NCI-H82 (cell line): ENCODE measurements at regions not wholly inside any gene's neighbourhood (a gene's known extent, or its start where the extent isn't known, plus 50 kb on each side); places are given as distances from the start of the nearest gene placed in this dataset.
"Not testable (repeated sequence)": the region's sequence is repeated elsewhere in the genome, so short reads cannot be mapped to it uniquely, and the experiment has no call there.

Experiments used
- DNase-seq: peaks from one replicate; lab custom pipeline; 2025; lab: John Stamatoyannopoulos, UW

DNA sequence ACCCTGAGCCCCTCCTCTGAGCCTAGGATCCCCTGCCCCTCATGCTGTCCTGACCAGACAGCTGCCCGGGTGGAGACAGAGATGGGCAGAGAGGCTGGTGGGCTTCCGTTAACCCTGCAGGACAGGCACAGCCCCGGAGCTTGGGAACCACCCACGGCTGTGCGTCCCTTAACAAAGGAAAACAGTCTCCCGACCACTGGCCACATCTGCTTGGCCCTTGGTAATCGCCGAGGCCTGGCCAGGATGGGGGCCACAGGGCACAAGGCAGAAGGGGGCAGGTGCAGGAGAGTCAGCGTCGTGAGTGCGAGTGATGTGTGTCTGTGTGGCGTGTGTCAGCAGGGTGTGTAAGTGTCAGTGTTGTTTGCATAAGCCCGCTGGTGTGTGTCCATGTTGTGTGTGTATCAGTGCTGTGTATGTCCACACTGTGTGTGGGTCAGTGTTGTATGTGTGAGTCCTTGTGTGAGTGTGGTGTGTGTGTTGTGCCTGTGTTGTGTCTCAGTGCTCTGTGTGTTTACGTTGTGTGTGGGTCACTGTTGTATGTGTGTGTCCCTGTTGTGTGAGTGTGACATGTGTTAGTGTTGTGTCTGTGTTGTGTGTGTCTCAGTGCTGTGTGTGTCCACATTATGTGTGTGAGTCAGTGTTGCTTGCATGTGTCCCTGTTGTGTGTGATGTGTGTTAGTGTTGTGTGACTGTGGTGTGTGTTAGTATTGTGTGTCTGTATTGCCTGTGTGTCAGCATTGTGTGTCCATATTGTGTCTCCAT is 369.5 kb downstream of the BRD1 start:
- DNase-seq, result no peak

DNA sequence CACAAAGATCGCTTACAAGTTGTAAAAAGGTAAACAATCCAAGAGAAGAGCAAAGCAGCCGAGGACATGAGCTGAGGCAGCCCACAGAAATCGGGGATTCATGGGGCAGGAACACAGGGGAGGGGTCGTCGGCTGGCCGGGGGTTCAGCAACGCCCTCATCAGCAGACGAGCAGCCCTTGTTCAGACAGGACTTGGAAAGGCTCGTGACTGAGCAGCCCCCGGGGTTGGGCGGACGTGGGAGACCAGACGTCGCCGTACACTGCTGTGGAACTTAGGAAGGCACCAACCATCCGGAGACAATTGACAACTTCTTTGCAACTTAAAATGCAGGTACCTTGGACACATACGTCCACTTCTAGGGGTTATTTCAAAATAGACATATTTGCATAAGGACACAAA is 370.5 kb downstream of the BRD1 start:
- no peak for DNase-seq

DNA sequence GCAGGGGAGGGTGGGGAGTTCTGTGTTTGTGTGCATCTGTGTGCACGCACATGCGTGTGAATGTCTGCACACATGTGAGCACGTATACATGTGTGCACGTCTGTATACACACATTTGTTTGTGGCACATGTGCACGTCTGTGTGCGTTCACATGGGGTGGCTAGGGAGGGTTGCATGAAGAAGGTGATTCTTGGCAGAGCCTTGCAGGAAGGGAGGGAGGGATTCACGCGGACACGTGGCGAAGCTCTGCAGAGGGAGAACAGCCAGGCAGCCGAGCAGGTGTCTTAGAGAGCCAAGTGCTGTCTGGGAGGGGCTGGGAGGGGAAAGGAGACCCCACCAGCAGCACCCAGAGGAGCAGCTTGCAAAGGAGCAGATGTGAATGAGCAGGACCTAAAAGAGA is 372.1 kb downstream of the BRD1 start:
- DNase-seq, result no peak

DNA sequence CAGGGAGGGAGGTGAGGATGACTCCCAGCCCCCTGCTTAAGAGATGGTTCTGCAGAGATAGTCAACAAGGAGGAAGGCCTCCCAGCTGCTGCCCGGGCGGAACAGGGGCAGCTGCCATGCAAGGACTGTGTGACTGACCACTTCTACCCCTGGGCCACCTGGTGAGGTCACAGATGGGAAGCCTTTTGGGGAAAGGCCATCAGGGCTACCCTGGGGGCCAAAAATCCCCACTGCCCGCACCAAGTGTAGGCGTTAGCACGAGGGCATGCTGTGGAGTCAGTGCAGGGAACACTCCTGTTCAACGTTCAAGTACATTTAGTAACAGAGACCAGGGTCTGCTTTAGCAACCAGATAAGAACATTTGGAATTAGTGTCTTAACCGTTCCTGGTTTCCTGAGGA is 372.9 kb downstream of the BRD1 start:
- no peak for DNase-seq

DNA sequence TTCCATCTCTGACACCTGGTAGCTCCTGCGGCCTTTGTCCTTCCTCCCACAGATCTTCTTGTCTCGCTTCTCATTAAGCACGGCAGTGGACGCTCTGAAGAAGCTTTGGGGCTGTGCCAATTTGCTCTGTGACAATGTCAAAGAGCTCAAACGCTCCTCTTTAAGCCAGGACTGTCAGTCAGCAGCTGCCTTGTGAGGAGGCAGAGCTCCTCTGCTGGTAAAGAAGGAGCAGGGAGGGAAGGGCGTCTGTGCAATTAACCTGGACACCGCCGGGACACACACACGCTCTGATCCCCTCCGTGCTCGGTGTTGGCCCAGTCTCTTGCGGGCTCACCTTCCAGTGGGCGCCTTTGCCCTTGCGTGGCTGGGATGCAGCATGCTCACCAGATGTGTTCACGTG is 373.9 kb downstream of the BRD1 start:
- DNase-seq, result no peak

DNA sequence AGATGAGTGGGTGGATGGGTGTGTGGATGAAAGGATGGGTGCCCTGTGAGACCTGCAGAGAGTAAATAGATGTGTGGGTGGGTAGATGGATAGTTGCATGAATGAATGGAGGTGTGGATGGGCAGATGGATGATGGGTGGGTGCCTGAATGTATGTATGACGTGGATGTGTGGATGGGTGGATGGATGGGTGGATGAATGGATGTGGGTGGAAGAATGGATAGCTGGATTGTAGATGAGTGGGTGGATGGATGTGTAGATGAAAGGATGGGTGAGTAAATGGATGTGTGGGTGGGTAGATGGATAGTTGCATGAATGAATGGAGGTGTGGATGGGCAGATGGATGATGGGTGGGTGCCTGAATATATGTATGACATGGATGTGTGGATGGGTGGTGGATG is 374.7 kb downstream of the BRD1 start:
- DNase-seq, result not testable (repeated sequence)

DNA sequence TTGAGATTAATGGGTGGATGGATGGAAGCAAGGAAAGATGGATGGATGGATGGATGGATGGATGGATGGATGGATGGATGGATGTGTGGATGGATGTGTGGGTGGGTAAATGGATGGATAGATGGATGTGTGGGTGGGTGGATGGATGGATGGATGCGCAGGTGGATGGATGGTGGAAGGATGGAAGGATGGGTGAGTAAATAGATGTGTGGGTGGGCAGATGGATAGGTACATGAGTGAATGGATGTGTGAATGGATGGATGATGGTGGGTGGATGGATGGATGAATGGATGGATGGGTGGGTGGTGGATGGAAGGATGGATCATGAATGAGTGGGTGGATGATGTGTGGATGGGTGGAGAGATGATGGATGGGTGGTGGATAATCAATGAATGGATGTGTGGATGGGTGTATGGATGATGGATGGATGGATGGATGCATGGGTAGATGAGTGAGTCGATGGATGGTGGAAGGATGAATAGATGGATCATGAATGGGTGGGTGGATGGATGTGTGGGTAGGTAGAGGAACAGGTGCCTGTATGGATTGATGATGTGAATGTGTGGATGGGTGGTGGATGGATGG is 375.2 kb downstream of the BRD1 start:
- no peak for DNase-seq

DNA sequence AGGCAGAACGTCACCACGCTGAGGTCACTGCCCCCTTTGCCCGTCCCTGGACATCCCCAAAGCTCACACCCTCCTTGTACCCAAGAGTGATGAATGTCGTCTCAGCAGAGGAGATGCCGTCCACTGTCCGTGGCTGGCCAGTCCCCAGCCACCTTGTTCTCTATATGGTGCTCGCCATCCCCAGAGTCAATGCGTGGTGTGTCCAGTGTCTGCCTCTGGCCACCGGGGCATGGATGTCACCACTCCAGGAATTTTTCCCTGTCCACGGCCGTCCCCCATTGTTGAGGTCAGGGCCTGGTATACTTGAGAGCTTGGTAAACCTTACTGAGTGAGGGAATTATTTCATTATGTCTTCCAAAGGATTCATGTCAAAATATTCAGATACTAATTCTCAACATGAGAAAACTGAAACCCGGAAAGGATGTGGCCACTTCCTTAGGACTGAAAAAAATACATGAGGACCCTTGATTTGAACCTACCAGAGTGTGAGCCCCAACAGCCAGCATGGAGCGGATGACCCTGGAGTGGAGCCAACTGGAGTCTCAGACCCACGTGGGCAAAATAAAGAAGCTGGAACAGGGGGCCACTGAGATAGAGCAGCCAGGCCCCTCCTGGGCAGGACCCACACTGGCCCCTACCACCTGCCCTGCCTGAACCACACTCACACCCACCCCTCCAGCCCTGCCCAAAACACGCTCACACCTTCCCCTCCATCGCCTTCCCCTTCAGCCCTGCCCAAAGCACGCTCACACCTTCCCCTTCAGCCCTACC is 376.4 kb downstream of the BRD1 start:
- no peak for DNase-seq

DNA sequence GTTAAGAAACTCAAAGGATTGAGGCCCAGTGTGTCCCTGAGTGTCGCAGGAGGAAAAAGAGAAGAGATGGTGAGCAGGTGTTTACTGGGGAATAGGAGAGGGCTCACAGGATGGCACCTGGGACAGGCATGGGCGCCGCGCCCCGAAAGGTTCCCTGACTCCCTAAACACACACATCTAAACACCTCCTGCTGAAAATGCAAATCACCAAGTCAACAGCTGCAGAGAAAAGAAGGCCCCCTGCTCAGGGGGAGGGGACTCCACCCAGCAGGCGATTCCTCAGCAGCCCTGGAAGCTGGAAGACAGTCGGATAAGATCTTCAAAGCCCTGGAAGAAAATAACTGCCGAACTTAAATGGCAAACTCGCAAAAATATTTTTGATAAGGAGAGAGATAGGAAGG is 377.2 kb downstream of the BRD1 start:
- no peak for DNase-seq

DNA sequence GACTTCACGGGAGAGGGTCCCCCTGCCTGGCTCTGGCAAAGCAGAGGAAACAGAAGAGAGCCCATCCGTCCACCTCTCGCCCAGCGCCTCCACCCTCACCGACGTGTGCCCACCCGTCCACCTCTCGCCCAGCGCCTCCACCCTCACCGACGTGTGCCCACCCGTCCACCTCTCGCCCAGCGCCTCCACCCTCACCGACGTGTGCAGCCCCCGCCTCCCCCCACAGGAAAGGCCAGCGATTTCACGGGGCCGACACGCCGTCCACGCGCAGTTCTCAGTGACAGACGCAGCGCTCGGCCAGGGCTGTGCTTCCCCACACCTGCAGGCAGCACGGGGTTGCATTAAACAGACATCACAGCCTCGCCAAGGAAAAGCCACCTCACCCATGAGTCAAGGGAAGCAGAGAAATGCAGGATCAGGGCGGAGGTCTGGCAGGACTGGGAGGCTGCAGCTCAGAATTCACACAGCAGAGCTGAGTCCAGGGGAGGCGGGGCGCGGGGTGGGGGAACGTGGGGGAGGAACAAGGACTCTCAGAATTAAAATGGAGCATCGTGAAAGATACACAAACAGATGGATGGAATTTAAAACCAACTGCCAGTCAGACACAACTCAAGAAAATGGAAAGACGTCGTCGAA is 377.7 kb downstream of the BRD1 start:
- no peak for DNase-seq

DNA sequence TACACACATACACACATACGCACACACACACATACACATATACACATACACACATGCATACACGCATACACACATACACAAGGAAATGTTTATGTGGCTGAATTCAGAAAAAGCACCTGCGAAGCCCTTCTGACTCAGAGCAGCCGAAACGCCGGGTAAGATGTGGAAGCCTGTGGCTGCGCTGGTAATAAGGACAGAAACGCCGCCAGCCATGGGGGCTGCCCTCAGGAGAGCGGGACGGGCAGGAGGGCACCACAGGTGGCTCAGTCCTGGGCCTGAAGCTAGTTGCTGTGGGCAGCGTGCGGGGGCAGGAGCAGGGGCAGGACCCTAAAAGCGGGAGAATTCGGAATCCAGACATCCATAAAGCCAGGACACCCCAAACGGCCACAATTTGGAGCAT is 378.3 kb downstream of the BRD1 start:
- no peak for DNase-seq

DNA sequence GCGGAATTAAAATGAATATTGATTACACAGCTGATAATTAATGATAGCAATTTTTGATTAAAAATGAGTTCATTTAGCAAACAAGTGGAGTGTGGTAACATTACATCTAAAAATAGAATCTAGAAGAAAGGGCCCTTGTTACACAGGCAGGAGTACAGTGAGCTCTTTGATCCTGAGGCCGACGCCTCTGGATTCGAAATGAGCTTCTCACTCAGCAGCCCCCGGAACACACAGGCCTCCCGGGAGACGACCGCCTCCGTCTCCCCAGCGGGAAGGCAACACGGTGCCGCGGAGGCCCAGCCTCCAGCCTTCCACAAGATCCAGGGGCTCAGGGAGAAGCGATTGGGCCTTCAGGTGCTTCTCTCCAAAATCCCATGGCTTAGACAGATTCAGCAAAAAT is 379.1 kb downstream of the BRD1 start:
- DNase-seq, result no peak

DNA sequence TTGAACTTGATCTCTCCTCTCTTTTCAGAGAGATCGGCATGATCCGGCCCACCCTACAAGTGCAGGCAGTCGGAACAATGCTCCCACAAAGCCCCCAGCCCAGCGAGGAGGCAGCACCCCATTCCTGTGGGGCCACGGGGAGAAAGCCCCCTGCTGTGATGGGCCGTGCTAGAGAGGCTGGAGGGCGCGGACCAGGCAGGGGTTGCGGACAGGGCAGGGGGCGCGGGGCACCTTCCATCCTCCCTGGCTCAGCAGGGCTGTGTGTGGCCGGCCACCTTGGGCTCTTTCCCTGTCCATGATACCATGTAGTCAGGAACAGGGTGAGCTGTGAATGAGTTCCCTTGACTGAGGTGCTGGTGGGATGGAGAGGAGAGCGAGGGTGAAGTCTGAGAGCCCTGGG is 379.8 kb downstream of the BRD1 start:
- DNase-seq, result no peak

DNA sequence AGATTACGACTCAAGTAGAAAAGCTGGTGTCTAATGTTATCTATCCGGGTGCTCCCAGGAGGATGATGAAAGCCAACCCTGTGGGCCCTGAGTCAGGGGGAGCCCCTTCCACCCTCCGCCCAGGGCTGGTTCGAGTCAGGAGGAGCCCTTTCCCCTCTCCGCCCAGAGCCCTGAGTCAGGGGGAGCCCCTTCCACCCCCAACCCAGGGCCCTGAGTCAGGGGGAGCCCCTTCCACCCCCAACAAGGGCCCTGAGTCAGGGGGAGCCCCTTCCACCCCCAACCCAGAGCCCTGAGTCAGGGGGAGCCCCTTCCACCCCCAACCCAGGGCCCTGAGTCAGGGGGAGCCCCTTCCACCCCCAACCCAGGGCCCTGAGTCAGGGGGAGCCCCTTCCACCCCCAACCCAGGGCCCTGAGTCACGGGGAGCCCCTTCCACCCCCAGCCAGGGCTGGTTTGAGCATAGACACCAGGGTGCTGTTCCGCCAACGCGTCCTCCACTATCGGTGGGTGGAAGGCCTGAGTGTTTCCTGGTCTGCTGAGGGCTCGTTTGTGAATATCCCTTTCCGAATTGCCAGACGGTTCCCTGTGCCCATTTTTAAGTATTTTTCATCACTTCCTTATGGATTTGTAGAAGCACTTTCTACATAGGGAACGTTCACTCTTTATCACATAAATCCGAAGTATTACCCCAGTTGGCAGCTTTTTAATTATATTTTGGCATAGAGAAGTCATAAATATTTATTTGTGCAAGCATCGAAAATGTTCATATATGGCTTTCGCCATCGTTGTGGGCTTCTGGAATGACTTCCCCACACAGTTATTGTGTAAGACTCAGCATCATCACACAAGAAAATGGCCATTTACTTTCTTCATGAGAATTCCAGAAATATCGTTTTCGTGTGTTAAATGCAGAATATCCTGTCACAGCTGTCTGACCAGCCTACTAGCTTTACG is 380.6 kb downstream of the BRD1 start:
- no peak for DNase-seq

DNA sequence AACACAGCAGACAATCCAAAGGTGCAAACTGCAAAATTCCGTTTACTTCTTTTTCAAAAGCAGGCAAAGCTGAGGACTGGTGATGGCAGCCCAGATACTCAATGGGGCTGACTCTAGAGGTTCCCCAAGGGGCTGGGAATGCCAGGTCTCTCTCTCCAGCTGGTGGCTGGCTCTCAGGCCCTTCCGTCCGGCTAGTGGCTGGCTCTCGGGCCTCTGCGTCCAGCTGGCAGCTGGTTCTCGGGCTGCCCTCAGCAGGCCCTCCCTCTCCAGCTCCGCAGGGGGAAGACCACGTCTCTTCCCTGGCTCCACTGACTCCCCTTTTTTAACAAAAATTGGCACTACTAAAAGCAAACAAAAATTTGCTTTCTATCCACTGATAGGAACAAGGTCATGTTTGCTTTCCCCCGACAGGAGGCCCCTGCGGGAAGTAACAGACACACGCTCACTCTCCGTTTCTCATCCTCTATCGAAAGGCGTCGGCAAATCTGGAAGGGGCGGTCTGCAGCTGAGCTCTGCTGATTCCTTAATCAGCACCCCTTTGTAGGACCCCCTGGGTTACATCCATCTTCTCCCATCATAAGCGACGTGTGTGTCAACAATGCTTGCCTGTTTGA is 381.4 kb downstream of the BRD1 start:
- no peak for DNase-seq

DNA sequence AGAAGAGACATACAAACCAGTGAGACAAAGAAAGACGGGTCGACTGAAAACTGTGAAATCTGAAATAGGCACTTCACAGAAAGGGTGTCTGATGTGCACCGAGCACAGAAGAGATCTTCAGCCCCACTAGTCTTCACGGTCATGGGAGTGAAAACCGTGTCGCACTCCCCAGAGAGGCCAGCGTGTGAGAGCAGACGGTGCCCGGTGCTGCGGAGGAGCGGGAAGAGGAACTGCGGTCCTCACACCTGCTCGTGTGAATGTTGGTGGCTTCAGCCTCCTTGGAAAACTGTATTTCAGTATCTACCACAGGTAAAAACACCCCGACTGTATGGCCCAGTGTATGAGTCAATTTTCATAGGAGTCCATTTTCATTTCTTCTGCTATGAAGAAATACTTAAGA is 382.9 kb downstream of the BRD1 start:
- no peak for DNase-seq

DNA sequence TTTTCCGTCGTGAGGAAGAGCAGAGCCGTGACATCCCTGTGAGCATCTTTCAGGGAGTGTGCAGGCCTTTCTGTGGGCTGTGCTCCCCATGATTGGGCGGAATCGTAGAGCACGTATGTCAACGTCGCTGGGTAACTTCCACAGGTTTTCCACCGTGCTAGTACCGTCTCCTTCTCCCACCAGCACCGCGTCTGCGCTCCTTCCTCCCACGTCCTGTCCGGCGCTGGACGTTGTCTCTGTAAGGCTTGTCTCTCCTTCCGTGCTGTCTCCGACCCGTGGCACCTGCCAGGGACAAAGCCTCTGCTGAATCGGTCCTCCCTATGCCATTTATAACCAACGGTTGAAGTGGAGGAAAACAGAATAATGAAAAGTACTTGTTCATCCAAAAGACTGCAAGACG is 386.7 kb downstream of the BRD1 start:
- no peak for DNase-seq

DNA sequence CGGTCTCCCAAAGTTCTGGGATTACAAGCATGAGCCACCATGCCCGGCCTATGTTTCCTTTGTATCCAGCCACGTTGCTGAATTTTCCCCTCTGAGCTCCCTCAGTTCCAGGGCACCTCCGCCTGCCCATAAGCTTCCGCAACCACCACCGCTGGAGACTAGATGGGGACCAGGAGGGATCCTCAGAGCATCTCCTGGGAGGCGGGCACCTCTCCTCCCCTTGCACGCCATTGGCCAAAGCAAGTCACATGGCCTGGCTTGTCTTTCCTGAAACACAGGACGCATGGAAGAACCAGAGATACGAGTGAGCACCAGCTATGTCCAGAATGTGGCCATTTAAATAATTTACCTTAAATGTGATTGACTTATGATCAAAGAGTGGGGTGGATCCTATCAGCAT is 388.3 kb downstream of the BRD1 start:
- DNase-seq, result no peak

DNA sequence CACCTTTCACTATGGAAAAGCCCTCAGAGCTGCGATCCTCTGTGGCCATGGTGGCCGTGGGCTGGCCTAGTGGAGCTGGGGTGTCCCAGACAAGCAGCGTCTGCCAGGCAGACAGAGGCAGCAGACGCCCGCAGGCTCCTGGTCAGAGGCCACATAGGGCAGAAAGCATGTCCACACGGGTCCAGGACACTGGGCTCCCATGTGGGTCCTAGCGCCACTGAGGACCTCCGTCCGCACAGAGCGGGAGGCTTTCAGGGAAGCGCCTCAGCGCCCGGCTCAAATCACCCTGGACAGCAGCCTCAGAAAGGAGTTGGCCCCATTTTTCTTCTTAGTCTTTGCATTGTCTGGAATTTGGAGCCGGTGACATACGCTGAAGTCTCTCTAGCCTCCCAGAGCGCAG is 389.7 kb downstream of the BRD1 start:
- DNase-seq, result no peak

DNA sequence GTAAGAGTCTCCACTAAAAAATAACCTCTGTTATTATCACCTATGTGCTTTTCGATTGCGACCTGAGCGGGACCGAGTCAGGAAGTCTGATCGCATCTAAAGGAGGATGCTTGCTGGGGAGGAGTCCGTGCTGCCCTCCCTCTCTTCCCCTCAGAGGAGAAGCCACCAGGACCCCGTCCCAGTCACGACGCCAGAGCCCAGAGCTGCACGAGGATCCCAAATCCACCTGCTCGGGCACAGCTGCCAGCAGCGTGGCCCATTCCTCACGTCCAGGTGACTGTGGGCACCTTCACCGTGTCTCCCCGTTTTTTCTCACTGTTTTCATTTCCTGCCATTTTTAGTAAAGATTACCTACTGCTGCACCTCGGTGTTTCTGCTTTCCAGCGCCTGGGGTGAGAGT is 390.3 kb downstream of the BRD1 start:
- no peak for DNase-seq

DNA sequence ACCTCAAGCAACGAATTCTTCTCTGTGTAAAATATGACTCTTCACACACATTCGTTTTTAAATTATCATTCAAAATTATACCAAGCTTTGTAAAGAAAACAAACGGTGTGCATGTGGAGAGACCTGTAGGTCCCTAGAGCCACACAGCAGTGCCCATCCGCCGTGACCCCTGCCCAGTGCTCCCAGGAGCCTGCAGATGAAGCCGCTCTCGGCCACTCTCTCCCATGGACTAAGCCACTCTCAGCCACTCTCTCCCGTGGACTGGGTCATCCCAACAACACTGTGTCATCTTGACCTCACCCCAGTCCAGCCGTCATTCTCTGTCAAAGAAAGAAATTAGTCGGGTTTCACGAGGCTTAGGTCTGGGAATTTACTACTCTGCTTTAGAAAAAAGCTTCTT is 391.6 kb downstream of the BRD1 start:
- DNase-seq, result no peak
